Neural progenitor cell (in vitro differentiated cells): ENCODE measurements at regions not wholly inside any gene's neighbourhood (a gene's known extent, or its start where the extent isn't known, plus 50 kb on each side); places are given as distances from the start of the nearest gene placed in this dataset.

Source experiments
- DNase-seq: peaks from one replicate; pipeline ENCODE4 v3.0.0-alpha.2; 2016; ENCODE audit warnings: low spot score
- H2AFZ ChIP-seq: fragments of 200-600 bp; sonication (generic); replicated peaks from 2 replicates; pipeline ENCODE4 v1.6.1; 2016; ENCODE audit warnings: antibody characterized with exemption
- H3F3A ChIP-seq: fragments of 200-600 bp; sonication (generic); 2 replicates; pipeline ENCODE4 v1.6.1; 2016; ENCODE audit warnings: antibody characterized with exemption, low read depth
- H3K27ac ChIP-seq: fragments of 200-600 bp; sonication (generic); 2 replicates; pipeline ENCODE4 v1.5.1; 2016; ENCODE audit warnings: mild to moderate bottlenecking
- H3K27me3 ChIP-seq: fragments of 200-600 bp; sonication (generic); 2 replicates; pipeline ENCODE4 v1.6.1; 2016; ENCODE audit warnings: mild to moderate bottlenecking, moderate library complexity
- H3K36me3 ChIP-seq: fragments of 200-600 bp; sonication (generic); 2 replicates; pipeline ENCODE4 v1.5.1; 2016
- H3K4me1 ChIP-seq: fragments of 200-600 bp; sonication (generic); 2 replicates; pipeline ENCODE4 v1.6.1; 2016; ENCODE audit warnings: mixed run types
- H3K4me2 ChIP-seq: fragments of 200-600 bp; sonication (generic); 2 replicates; pipeline ENCODE4 v1.6.1; 2016
- H3K4me3 ChIP-seq: fragments of 200-600 bp; sonication (generic); 2 replicates; pipeline ENCODE4 v1.5.1; 2016
- H3K79me2 ChIP-seq: fragments of 200-600 bp; sonication (generic); 2 replicates; pipeline ENCODE4 v1.6.1; 2016; ENCODE audit warnings: low read depth
- H3K9ac ChIP-seq: fragments of 200-600 bp; sonication (generic); 2 replicates; pipeline ENCODE4 v1.6.1; 2016
- H3K9me3 ChIP-seq: fragments of 200-600 bp; sonication (generic); 2 replicates; pipeline ENCODE4 v1.5.1; 2016; ENCODE audit warnings: low read depth
- H4K20me1 ChIP-seq: fragments of 200-600 bp; sonication (generic); 2 replicates; pipeline ENCODE4 v1.6.1; 2016; ENCODE audit warnings: low read depth
- H3K27ac Mint-ChIP-seq: 3 replicates; pipeline ENCODE4 v1.8.0; 2021; ENCODE audit warnings: mixed read lengths
- H3K27me3 Mint-ChIP-seq: 2 replicates; pipeline ENCODE4 v1.8.0; 2022; ENCODE audit warnings: low read depth, mild to moderate bottlenecking, inconsistent platforms, moderate library complexity, mixed read lengths; ENCODE audit not compliant: insufficient read depth
- H3K36me3 Mint-ChIP-seq: 3 replicates; pipeline ENCODE4 v1.8.0; 2021; ENCODE audit warnings: mixed read lengths
- H3K4me1 Mint-ChIP-seq: 3 replicates; pipeline ENCODE4 v1.8.0; 2021; ENCODE audit warnings: mixed read lengths
- H3K4me3 Mint-ChIP-seq: 3 replicates; pipeline ENCODE4 v1.8.0; 2021; ENCODE audit warnings: mild to moderate bottlenecking, moderate library complexity, mixed read lengths
- H3K9me3 Mint-ChIP-seq: 3 replicates; pipeline ENCODE4 v1.8.0; 2020; ENCODE audit warnings: mixed read lengths
- EZH2 ChIP-seq: fragments of 200-600 bp; sonication (generic); IDR thresholded peaks from 2 replicates; pipeline ENCODE4 v1.6.1; 2017; ENCODE audit warnings: antibody characterized with exemption, mild to moderate bottlenecking, moderate library complexity
- EZH2phosphoT487 ChIP-seq: fragments of 200-600 bp; sonication (generic); IDR thresholded peaks from 2 replicates; pipeline ENCODE4 v1.6.1; 2017; ENCODE audit warnings: antibody characterized with exemption
- TF ChIP-seq, protein P1 (sequence below): fragments of 200-600 bp; sonication (generic); IDR thresholded peaks from 2 replicates; pipeline ENCODE4 v1.5.1; 2017; ENCODE audit warnings: antibody characterized with exemption, mild to moderate bottlenecking

DNA sequence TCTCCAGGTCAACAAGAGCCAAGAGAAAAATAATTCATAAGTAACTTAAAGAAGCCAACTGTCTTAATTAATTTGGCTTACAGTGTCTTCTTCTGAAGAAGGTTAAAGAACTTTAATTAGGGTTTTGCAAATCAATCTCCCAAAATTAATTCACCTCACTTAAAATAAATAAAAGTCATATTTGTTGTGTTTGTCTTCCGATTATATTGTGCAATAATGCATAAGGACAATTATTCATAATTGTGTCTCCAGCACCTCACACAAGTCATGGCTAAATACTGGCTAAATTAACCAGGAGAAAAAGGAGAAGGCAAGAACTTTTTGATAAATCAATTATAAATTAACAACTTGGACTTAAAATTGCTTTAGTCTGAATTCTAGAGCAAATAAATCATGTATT is 899.0 kb upstream of the NR2F2 start:
- no peaks in the 10 kb centered on the region for H3K36me3 Mint-ChIP-seq

DNA sequence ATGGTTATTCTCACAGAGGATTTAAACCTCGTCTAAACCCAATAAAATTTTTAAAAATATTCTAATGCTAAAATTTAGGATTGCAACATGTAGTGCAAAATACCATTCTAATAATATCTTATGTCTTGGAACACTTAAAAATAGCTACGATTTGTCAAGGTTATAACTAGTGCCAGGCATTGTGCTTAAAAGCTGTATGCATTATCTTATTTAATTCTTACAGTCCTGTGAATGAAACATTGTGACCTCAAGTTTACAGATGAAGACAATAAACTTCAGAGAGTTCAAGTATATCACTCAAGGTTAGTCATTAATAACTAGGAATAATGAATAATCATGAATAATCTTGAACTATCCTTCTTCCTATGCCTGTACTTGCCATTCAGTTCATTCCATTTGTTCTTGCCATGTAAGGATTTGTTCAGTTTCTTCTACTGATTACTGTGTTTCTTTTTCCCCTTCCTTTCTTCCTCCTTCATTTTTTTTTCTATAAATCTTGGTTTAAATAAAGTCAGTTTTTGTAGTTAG is 897.6 kb upstream of the NR2F2 start:
- Histone ChIP-seq H4K20me1 (no peaks in the 10 kb centered on the region), H3K79me2 (no peaks in the 10 kb centered on the region), H3F3A (no peaks in the 10 kb centered on the region), H3K9me3 (no peaks in the 10 kb centered on the region), H3K4me1 (no peaks in the 10 kb centered on the region), H2AFZ (no peak overlapping the region), H3K27me3 (no peaks in the 10 kb centered on the region), H3K4me2 (no peak overlapping the region), H3K9ac (no peak overlapping the region), H3K27ac (no peak overlapping the region), H3K36me3 (no peaks in the 10 kb centered on the region), H3K4me3 (no peak overlapping the region)
- Mint-ChIP-seq H3K27ac (no peak overlapping the region), H3K4me3 (no peak overlapping the region), H3K9me3 (no peaks in the 10 kb centered on the region), H3K27me3 (peaks cover 2% of the 10 kb centered on the region), H3K36me3 (no peaks in the 10 kb centered on the region), H3K4me1 (peaks cover 3% of the 10 kb centered on the region)
- TF ChIP-seq, protein P1, sequence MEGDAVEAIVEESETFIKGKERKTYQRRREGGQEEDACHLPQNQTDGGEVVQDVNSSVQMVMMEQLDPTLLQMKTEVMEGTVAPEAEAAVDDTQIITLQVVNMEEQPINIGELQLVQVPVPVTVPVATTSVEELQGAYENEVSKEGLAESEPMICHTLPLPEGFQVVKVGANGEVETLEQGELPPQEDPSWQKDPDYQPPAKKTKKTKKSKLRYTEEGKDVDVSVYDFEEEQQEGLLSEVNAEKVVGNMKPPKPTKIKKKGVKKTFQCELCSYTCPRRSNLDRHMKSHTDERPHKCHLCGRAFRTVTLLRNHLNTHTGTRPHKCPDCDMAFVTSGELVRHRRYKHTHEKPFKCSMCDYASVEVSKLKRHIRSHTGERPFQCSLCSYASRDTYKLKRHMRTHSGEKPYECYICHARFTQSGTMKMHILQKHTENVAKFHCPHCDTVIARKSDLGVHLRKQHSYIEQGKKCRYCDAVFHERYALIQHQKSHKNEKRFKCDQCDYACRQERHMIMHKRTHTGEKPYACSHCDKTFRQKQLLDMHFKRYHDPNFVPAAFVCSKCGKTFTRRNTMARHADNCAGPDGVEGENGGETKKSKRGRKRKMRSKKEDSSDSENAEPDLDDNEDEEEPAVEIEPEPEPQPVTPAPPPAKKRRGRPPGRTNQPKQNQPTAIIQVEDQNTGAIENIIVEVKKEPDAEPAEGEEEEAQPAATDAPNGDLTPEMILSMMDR, result no peak
- no peak for TF ChIP-seq EZH2
- no peak for TF ChIP-seq EZH2phosphoT487
- no peak for DNase-seq

More for the DNA sequence above, 899.0 kb upstream of the NR2F2 start:
- H3K4me2 ChIP-seq, result no peak overlapping the region
- no peaks in the 10 kb centered on the region for H3K27me3 ChIP-seq
- no peak overlapping the region for H3K27ac Mint-ChIP-seq
- no peak overlapping the region for H3K27ac ChIP-seq
- H3K36me3 ChIP-seq, result peaks cover 2% of the 10 kb centered on the region
- DNase-seq, result no peak
- H3K4me3 Mint-ChIP-seq, result no peak overlapping the region
- H2AFZ ChIP-seq, result no peak overlapping the region
- no peaks in the 10 kb centered on the region for H3K4me1 ChIP-seq
- H3K27me3 Mint-ChIP-seq, result peaks cover 2% of the 10 kb centered on the region
- peaks cover 3% of the 10 kb centered on the region for H3K4me1 Mint-ChIP-seq
- H3K9me3 Mint-ChIP-seq, result peaks cover 4% of the 10 kb centered on the region
- no peaks in the 10 kb centered on the region for H3F3A ChIP-seq
- H3K9ac ChIP-seq, result no peak overlapping the region
- TF ChIP-seq, protein P1, result no peak
- TF ChIP-seq EZH2phosphoT487, result no peak
- no peak for TF ChIP-seq EZH2
- no peaks in the 10 kb centered on the region for H4K20me1 ChIP-seq
- H3K9me3 ChIP-seq, result no peaks in the 10 kb centered on the region
- H3K4me3 ChIP-seq, result no peak overlapping the region
- no peaks in the 10 kb centered on the region for H3K79me2 ChIP-seq

DNA sequence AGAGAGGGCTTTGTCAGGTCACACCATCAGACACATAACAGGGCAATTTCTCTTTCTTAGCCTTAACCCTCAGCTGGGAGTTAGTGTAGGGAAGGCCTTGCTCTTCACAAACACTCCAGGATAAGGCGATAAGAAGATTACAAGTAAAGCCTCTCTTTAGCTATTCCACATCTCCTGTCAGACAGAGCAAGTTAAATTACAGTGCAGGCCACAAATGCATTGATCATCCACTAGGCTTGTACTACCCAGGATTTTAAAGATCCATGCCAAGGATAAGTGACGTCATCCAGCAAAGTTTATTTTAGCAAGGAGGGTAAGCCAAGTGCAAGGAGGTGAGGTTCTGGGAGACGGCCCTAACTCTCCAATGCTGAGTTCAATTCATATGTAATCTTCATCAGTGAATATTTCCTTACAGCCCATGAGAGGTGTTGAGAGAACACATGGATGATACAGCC is 890.6 kb upstream of the NR2F2 start:
- Histone ChIP-seq H3K9me3 (no peaks in the 10 kb centered on the region), H3K79me2 (no peaks in the 10 kb centered on the region), H3K4me2 (no peak overlapping the region), H3K4me3 (no peak overlapping the region), H3K27ac (no peak overlapping the region), H3F3A (peaks cover 4% of the 10 kb centered on the region), H4K20me1 (no peaks in the 10 kb centered on the region), H3K27me3 (no peaks in the 10 kb centered on the region), H2AFZ (no peak overlapping the region), H3K4me1 (peaks cover 5% of the 10 kb centered on the region), H3K36me3 (no peaks in the 10 kb centered on the region), H3K9ac (no peak overlapping the region)
- peak; percentile 12 for DNase-seq
- no peaks in the 10 kb centered on the region for H3K36me3 Mint-ChIP-seq
- H3K27me3 Mint-ChIP-seq, result peaks cover 2% of the 10 kb centered on the region
- TF ChIP-seq EZH2phosphoT487 (no peak), EZH2 (no peak)
- TF ChIP-seq, protein P1, result no peak
- no peak overlapping the region for H3K27ac Mint-ChIP-seq
- H3K4me3 Mint-ChIP-seq, result no peak overlapping the region
- H3K4me1 Mint-ChIP-seq, result peaks cover 3% of the 10 kb centered on the region
- no peaks in the 10 kb centered on the region for H3K9me3 Mint-ChIP-seq
